ENCODE measurements at regions not wholly inside any gene's neighbourhood (a gene's known extent, or its start where the extent isn't known, plus 50 kb on each side); places are given as distances from the start of the nearest gene placed in this dataset.
"Not testable (repeated sequence)": the region's sequence is repeated elsewhere in the genome, so short reads cannot be mapped to it uniquely, and the experiment has no call there.

DNA sequence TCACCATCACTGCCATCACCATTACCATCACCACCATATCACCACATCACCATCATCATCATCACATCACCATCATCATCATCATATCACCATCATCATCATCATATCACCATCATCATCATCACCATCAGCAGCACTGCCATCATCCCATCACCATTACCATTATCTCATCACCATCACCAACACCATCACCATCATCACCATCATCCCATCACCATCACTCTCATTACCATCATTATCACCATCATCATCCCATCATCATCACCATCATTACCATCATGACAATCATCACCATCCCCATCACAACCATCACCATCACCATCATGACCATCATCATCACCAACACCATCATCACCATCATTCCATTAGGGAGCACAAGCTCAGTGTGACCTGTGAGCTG is 318.0 kb downstream of the ADGRD1 start:
- intact Hi-C loops (cut with micrococcal nuclease; ENCODE audit: unreplicated experiment): no loop called here
- H3K27ac ChIP-seq (ENCODE audit: low read depth, low read length, poor library complexity, severe bottlenecking): no peak overlapping the region
- CTCF ChIA-PET: no interaction called here
- H3K4me1 ChIP-seq (ENCODE audit: insufficient read depth, low read length, poor library complexity, severe bottlenecking): no peaks in the 10 kb centered on the region
- H3K9me3 ChIP-seq (ENCODE audit: low read depth, low read length, poor library complexity, severe bottlenecking): no peaks in the 10 kb centered on the region
- TF ChIP-seq EZH2 (IDR thresholded peaks at IDR 0.05; ENCODE audit: borderline replicate concordance, low read depth, low read length, poor library complexity, severe bottlenecking): no peak
- TF ChIP-seq, protein P1, sequence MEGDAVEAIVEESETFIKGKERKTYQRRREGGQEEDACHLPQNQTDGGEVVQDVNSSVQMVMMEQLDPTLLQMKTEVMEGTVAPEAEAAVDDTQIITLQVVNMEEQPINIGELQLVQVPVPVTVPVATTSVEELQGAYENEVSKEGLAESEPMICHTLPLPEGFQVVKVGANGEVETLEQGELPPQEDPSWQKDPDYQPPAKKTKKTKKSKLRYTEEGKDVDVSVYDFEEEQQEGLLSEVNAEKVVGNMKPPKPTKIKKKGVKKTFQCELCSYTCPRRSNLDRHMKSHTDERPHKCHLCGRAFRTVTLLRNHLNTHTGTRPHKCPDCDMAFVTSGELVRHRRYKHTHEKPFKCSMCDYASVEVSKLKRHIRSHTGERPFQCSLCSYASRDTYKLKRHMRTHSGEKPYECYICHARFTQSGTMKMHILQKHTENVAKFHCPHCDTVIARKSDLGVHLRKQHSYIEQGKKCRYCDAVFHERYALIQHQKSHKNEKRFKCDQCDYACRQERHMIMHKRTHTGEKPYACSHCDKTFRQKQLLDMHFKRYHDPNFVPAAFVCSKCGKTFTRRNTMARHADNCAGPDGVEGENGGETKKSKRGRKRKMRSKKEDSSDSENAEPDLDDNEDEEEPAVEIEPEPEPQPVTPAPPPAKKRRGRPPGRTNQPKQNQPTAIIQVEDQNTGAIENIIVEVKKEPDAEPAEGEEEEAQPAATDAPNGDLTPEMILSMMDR (conservative IDR thresholded peaks at IDR 0.05; ENCODE audit: low read depth, low read length): no peak
- no peak overlapping the region for H3K4me3 ChIP-seq (ENCODE audit: low read depth, low read length, poor library complexity, severe bottlenecking)
- no peaks in the 10 kb centered on the region for H3K36me3 ChIP-seq (ENCODE audit: insufficient read depth, low read length, poor library complexity, severe bottlenecking)
- DNase-seq (ENCODE audit: low spot score): no peak
- H3K27me3 ChIP-seq (replicated peaks; ENCODE audit: insufficient read depth, low read depth, low read length, poor library complexity): peaks cover 16% of the 10 kb centered on the region
- POLR2A ChIA-PET (ENCODE audit: low non-redundant PET): no interaction called here
- no TSS peak for BruUV-seq (replicated peaks)

DNA sequence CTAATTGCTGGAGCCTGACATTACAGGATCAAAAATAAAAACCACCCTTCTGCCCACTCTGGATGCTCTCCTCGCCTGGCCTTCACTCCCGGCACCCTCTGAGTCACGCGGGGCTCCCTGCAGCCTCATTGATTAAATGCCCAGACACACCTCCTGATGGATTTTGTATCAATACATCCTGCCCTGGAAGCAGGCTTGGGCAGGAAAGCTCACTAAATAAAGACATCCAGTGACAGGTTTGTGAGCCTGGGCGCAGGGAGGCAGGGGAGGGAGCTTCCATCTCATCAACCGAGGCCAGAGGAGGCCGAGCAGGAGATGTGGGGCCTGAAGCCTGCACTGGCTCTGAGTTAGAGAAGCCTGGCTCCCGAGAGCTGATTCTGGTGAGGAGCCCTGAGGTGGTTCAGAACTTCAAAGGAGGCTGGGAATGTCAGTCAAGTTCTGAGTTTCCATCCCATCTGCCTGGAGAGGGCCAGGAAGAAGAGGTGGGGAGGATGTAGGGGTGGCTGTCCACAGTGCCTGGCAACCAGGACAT is 318.6 kb downstream of the ADGRD1 start:
- CTCF ChIA-PET; H3K4me1 ChIP-seq (ENCODE audit: insufficient read depth, low read length, poor library complexity, severe bottlenecking); intact Hi-C loops (cut with micrococcal nuclease; ENCODE audit: unreplicated experiment); POLR2A ChIA-PET (ENCODE audit: low non-redundant PET); H3K9me3 ChIP-seq (ENCODE audit: low read depth, low read length, poor library complexity, severe bottlenecking); H3K4me3 ChIP-seq (ENCODE audit: low read depth, low read length, poor library complexity, severe bottlenecking); BruUV-seq (replicated peaks); H3K27ac ChIP-seq (ENCODE audit: low read depth, low read length, poor library complexity, severe bottlenecking); DNase-seq (ENCODE audit: low spot score); H3K36me3 ChIP-seq (ENCODE audit: insufficient read depth, low read length, poor library complexity, severe bottlenecking): not testable (repeated sequence)
- H3K27me3 ChIP-seq (replicated peaks; ENCODE audit: insufficient read depth, low read depth, low read length, poor library complexity): peaks cover 16% of the 10 kb centered on the region

GRCh38 chr12:131273291-131273845 is 319.7 kb downstream of the ADGRD1 start:
- peaks cover 16% of the 10 kb centered on the region for H3K27me3 ChIP-seq (replicated peaks; ENCODE audit: insufficient read depth, low read depth, low read length, poor library complexity)
- intact Hi-C loops (cut with micrococcal nuclease; ENCODE audit: unreplicated experiment): no loop called here
- no peak for TF ChIP-seq EZH2 (IDR thresholded peaks at IDR 0.05; ENCODE audit: borderline replicate concordance, low read depth, low read length, poor library complexity, severe bottlenecking)
- TF ChIP-seq, protein P1 (conservative IDR thresholded peaks at IDR 0.05; ENCODE audit: low read depth, low read length): no peak
- no peaks in the 10 kb centered on the region for H3K4me1 ChIP-seq (ENCODE audit: insufficient read depth, low read length, poor library complexity, severe bottlenecking)
- no TSS peak for BruUV-seq (replicated peaks)
- no peak overlapping the region for H3K4me3 ChIP-seq (ENCODE audit: low read depth, low read length, poor library complexity, severe bottlenecking)
- ChIA-PET POLR2A (ENCODE audit: low non-redundant PET) (no interaction called here), CTCF (no interaction called here)
- no peaks in the 10 kb centered on the region for H3K36me3 ChIP-seq (ENCODE audit: insufficient read depth, low read length, poor library complexity, severe bottlenecking)
- DNase-seq (ENCODE audit: low spot score): no peak
- no peak overlapping the region for H3K27ac ChIP-seq (ENCODE audit: low read depth, low read length, poor library complexity, severe bottlenecking)
- no peaks in the 10 kb centered on the region for H3K9me3 ChIP-seq (ENCODE audit: low read depth, low read length, poor library complexity, severe bottlenecking)

GRCh38 chr12:131274061-131274460 is 320.4 kb downstream of the ADGRD1 start:
- peaks cover 22% of the 10 kb centered on the region for H3K27me3 ChIP-seq (replicated peaks; ENCODE audit: insufficient read depth, low read depth, low read length, poor library complexity)
- no peak overlapping the region for H3K4me3 ChIP-seq (ENCODE audit: low read depth, low read length, poor library complexity, severe bottlenecking)
- TF ChIP-seq, protein P1 (conservative IDR thresholded peaks at IDR 0.05; ENCODE audit: low read depth, low read length): no peak
- TF ChIP-seq EZH2 (IDR thresholded peaks at IDR 0.05; ENCODE audit: borderline replicate concordance, low read depth, low read length, poor library complexity, severe bottlenecking): no peak
- no TSS peak for BruUV-seq (replicated peaks)
- no peak overlapping the region for H3K27ac ChIP-seq (ENCODE audit: low read depth, low read length, poor library complexity, severe bottlenecking)
- H3K4me1 ChIP-seq (ENCODE audit: insufficient read depth, low read length, poor library complexity, severe bottlenecking): no peaks in the 10 kb centered on the region
- CTCF ChIA-PET: no interaction called here
- POLR2A ChIA-PET (ENCODE audit: low non-redundant PET): no interaction called here
- no peaks in the 10 kb centered on the region for H3K9me3 ChIP-seq (ENCODE audit: low read depth, low read length, poor library complexity, severe bottlenecking)
- intact Hi-C loops (cut with micrococcal nuclease; ENCODE audit: unreplicated experiment): no loop called here
- DNase-seq (ENCODE audit: low spot score): no peak
- no peaks in the 10 kb centered on the region for H3K36me3 ChIP-seq (ENCODE audit: insufficient read depth, low read length, poor library complexity, severe bottlenecking)
